GM18907 (cell line): ENCODE measurements at regions not wholly inside any gene's neighbourhood (a gene's known extent, or its start where the extent isn't known, plus 50 kb on each side); places are given as distances from the start of the nearest gene placed in this dataset.

Source experiments
- ATAC-seq: cut with Tn5 transposase; IDR thresholded peaks from one replicate; pipeline ENCODE4 v1.9.1; 2021; ENCODE audit warnings: mild to moderate bottlenecking, moderate library complexity; ENCODE audit not compliant: unreplicated experiment

- no peak for ATAC-seq
Measured at GRCh38 chr10:113252650-113253618, 299.9 kb upstream of the HABP2 start.

- ATAC-seq: no peak
Measured at GRCh38 chr10:113259576-113260226, 293.2 kb upstream of the HABP2 start.

GRCh38 chr10:113261161-113261560, 291.7 kb upstream of the HABP2 start:
- ATAC-seq: no peak

- ATAC-seq: no peak
Measured at GRCh38 chr10:113261611-113262091, 291.2 kb upstream of the HABP2 start.

GRCh38 chr10:113263056-113263455, 289.8 kb upstream of the HABP2 start:
- ATAC-seq: no peak

- ATAC-seq: no peak
Measured at GRCh38 chr10:113264333-113265131, 288.3 kb upstream of the HABP2 start.

GRCh38 chr10:113266147-113266546, 286.7 kb upstream of the HABP2 start:
- no peak for ATAC-seq

GRCh38 chr10:113267619-113268562, 285.0 kb upstream of the HABP2 start:
- ATAC-seq: no peak

GRCh38 chr10:113269333-113269732, 283.5 kb upstream of the HABP2 start:
- no peak for ATAC-seq

GRCh38 chr10:113272511-113272910, 280.3 kb upstream of the HABP2 start:
- ATAC-seq: no peak

GRCh38 chr10:113273181-113274163, 279.4 kb upstream of the HABP2 start:
- ATAC-seq: no peak

GRCh38 chr10:113274176-113274829, 278.6 kb upstream of the HABP2 start:
- no peak for ATAC-seq

- no peak for ATAC-seq
Measured at GRCh38 chr10:113278221-113278620, 274.6 kb upstream of the HABP2 start.

- ATAC-seq: no peak
Measured at GRCh38 chr10:113278664-113279063, 274.2 kb upstream of the HABP2 start.

GRCh38 chr10:113279262-113279661, 273.6 kb upstream of the HABP2 start:
- no peak for ATAC-seq

GRCh38 chr10:113282564-113282963, 270.3 kb upstream of the HABP2 start:
- ATAC-seq: no peak

- ATAC-seq: no peak
Measured at GRCh38 chr10:113283189-113283588, 269.7 kb upstream of the HABP2 start.

GRCh38 chr10:113284635-113285034, 268.2 kb upstream of the HABP2 start:
- ATAC-seq: no peak
